ENCODE measurements at regions not wholly inside any gene's neighbourhood (a gene's known extent, or its start where the extent isn't known, plus 50 kb on each side); places are given as distances from the start of the nearest gene placed in this dataset.

DNA sequence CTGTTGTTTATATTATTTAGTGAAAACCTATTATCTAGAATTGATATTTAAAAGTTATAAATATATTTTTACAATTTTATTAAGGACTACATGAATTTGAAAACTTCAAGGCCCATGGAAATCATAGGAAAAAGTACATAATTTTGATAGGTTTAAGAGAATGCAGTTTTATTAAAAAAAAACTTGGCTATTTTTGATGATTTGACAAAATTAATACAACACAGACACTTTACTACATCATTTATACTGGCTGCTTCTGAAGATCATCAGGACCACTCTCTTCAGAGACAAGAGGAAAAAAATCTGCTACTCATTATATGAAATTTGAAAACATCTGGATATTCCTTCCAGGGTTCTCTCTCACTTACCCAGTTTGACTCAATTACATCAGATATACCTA is 637.7 kb downstream of the BCKDHB start:
- H3K27me3 ChIP-seq, result no peaks in the 10 kb centered on the region
- H3K36me3 ChIP-seq, result no peaks in the 10 kb centered on the region
- no peak for DNase-seq
- no peak overlapping the region for H3K4me3 ChIP-seq (ENCODE audit: low read depth, low read length)
- H3K4me1 ChIP-seq, result no peaks in the 10 kb centered on the region
- TF ChIP-seq, protein P1, sequence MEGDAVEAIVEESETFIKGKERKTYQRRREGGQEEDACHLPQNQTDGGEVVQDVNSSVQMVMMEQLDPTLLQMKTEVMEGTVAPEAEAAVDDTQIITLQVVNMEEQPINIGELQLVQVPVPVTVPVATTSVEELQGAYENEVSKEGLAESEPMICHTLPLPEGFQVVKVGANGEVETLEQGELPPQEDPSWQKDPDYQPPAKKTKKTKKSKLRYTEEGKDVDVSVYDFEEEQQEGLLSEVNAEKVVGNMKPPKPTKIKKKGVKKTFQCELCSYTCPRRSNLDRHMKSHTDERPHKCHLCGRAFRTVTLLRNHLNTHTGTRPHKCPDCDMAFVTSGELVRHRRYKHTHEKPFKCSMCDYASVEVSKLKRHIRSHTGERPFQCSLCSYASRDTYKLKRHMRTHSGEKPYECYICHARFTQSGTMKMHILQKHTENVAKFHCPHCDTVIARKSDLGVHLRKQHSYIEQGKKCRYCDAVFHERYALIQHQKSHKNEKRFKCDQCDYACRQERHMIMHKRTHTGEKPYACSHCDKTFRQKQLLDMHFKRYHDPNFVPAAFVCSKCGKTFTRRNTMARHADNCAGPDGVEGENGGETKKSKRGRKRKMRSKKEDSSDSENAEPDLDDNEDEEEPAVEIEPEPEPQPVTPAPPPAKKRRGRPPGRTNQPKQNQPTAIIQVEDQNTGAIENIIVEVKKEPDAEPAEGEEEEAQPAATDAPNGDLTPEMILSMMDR (IDR thresholded peaks at IDR 0.05; ENCODE audit: low read depth, low read length), result no peak
- H3K9me3 ChIP-seq, result no peaks in the 10 kb centered on the region

DNA sequence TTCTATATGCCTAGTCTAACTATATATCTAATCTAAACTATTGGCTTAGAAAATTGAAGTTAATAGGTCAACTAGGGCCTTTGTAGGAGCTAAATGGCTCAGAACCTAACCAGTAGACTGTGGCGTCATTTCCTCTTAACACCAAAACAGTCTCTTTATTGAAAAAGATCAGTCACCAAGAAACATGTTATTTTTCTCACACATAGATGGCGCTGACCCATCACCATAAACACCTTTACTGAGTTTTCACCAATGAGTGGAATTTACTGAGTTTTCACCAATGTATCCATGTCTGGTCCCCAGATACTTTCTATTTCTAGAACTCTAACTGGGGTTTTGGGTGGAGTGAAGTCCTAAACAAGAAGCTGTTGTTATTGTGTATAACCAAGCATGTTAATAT is 636.0 kb downstream of the BCKDHB start:
- no peaks in the 10 kb centered on the region for H3K9me3 ChIP-seq
- no peaks in the 10 kb centered on the region for H3K27me3 ChIP-seq
- H3K36me3 ChIP-seq, result no peaks in the 10 kb centered on the region
- TF ChIP-seq, protein P1 (IDR thresholded peaks at IDR 0.05; ENCODE audit: low read depth, low read length), result peak; percentile 58
- H3K4me3 ChIP-seq (ENCODE audit: low read depth, low read length), result no peak overlapping the region
- peak; percentile 16 for DNase-seq
- H3K4me1 ChIP-seq, result no peaks in the 10 kb centered on the region

DNA sequence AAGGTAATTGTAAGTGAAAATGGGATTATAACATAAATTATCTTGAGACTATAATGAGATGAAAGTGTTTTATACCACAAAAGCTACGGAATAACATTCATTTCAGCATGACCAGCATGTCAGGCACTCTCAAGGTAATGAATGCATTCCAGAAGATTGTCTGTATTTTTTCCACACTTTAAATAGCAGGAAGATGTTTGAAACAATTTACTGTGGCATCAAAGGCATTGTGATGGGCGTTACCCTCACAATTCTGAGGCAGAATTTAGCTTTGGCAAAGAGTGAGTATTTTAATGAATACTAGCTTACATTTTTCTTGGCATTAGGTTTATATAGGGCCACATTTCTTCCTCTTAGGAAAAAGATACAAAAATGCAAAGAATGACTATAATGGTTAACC is 627.2 kb downstream of the BCKDHB start:
- H3K27me3 ChIP-seq, result no peaks in the 10 kb centered on the region
- no peaks in the 10 kb centered on the region for H3K36me3 ChIP-seq
- H3K4me3 ChIP-seq (ENCODE audit: low read depth, low read length), result no peak overlapping the region
- H3K4me1 ChIP-seq, result 0 out of 2 replicates have a peak, but pooled peaks cover 3% of the 10 kb centered on the region
- no peaks in the 10 kb centered on the region for H3K9me3 ChIP-seq
- TF ChIP-seq, protein P1 (IDR thresholded peaks at IDR 0.05; ENCODE audit: low read depth, low read length), result no peak
- no peak for DNase-seq

DNA sequence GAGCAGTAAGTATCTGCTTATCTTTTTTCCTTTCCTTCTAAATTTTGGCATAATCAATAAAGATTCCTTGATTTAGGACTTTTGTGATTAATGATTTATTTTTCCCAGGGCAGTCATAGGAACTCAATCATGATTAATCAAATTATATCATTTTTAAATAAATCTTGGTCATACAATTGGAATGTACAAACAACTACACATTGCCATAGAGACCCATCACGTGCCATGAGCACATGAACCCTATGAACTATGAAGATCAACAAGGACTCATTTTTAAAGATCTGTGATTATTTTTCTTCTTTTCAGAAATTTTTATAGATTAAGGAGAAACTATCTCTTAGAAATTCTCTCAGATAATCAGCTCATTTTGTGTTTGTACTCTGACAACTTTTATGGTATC is 622.4 kb downstream of the BCKDHB start:
- no peaks in the 10 kb centered on the region for H3K9me3 ChIP-seq
- TF ChIP-seq, protein P1 (IDR thresholded peaks at IDR 0.05; ENCODE audit: low read depth, low read length), result no peak
- no peak for DNase-seq
- H3K36me3 ChIP-seq, result no peaks in the 10 kb centered on the region
- H3K4me3 ChIP-seq (ENCODE audit: low read depth, low read length), result no peak overlapping the region
- 0 out of 2 replicates have a peak, but pooled peaks cover 3% of the 10 kb centered on the region for H3K4me1 ChIP-seq
- no peaks in the 10 kb centered on the region for H3K27me3 ChIP-seq

DNA sequence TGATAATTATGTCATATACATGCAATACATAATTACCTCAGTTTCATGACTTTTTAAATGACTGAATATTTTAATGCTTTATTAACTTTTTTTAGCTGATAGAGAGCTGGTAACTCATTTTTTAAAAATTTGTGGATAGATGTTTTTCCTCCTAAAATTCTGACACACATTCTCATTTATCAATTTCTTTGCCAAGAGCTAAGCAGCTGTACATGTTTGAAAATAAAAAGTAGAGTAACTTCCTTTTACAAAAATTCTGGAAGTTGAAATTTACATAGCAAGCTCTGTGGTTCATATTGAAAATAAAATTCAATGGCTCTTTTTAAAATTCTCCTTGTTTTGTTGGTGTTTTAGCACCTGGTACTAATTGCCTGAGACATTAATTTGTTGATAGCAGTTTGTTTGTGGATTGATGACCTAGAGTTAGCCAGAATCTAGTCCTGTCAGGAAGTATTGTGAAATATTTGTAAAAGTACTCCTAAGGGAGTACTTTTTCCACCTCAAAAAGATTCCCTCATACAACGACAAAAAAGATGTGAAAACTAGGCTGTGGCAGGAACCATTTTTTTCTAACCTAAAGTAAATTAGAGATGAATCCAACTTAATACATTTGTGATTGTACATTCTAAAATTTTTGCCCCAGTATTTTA is 621.8 kb downstream of the BCKDHB start:
- Histone ChIP-seq H3K9me3 (no peaks in the 10 kb centered on the region), H3K36me3 (no peaks in the 10 kb centered on the region), H3K4me1 (0 out of 2 replicates have a peak, but pooled peaks cover 3% of the 10 kb centered on the region), H3K4me3 (ENCODE audit: low read depth, low read length) (no peak overlapping the region), H3K27me3 (no peaks in the 10 kb centered on the region)
- TF ChIP-seq, protein P1 (IDR thresholded peaks at IDR 0.05; ENCODE audit: low read depth, low read length), result no peak
- DNase-seq, result no peak

DNA sequence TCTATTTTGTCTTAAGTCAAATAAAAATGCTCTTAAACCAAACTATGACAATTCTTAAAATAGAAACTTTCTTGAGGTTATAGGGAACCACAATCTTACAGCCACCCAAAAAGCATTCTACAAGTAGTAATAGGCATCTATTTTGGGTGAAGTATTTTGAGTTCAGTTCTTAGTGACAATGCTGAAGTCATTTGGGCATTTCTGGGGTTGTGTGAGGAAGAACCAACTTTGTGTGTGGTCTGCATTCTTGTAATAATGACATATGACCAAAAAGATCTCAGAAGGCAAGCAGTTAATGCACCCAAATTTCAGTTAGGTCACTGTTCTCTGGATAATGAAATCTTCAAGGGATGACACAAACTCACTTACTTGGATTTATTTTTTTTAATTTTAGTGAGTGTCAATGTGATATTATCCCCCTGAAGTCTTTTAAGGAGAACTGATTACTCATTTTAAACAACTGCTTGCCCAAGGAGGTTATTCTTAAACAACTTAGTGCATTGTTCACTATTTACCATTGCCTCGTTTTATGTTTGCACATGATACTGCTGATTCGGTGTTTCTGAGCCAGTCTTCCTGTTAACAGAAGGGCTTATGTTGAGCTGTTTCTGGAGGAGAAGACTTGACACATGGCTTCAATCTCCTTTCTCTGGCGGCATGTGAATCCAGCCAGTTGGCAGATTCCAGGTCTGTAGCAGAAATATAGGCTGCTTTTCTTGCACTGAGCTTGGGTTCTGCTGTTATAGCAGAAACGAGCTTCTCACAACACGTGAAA is 618.9 kb downstream of the BCKDHB start:
- TF ChIP-seq, protein P1 (IDR thresholded peaks at IDR 0.05; ENCODE audit: low read depth, low read length), result no peak
- Histone ChIP-seq H3K9me3 (no peaks in the 10 kb centered on the region), H3K4me3 (ENCODE audit: low read depth, low read length) (no peak overlapping the region), H3K4me1 (no peaks in the 10 kb centered on the region), H3K36me3 (no peaks in the 10 kb centered on the region), H3K27me3 (no peaks in the 10 kb centered on the region)
- no peak for DNase-seq
